ENCODE measurements at regions not wholly inside any gene's neighbourhood (a gene's known extent, or its start where the extent isn't known, plus 50 kb on each side); places are given as distances from the start of the nearest gene placed in this dataset.

DNA sequence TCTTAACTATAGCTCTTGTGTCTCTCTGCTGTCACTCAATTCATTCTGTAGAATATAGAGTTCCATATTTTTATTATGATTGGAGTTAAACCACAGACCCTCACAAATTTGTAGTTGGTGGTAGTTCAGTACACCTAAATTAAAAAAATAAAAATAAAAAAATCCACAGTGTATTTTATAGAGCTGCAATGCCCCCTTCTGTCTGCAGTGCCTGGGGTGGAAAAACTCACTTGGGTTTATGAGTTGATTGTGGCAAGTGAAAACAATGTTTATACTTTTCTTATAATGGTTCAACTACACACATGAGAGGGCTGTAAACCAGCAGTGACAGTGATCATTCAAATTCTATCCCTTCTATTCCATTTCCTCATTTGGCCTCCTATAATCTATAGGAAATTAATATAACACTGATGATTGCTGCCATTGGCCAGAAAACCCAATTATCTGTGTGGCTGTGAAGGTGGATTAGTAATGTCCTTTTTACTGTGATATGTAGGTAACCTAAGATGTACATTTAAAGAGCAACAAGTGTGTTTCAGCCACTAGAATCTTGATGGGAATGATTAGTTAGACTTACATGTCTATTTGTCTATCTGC, 166.9 kb upstream of the LRIG3 start:
- DNase-seq (no peak), ATAC-seq (ENCODE audit: low read depth) (no peak)
- H3K9ac ChIP-seq (ENCODE audit: low read length): no peak overlapping the region
- CTCF ChIA-PET: no interaction called here
- Mint-ChIP-seq H3K27ac (no peak overlapping the region), H3K27me3 (peaks cover 3% of the 10 kb centered on the region), H3K4me3 (no peak overlapping the region), H3K9me3 (ENCODE audit: insufficient read depth) (no peaks in the 10 kb centered on the region), H3K4me1 (no peaks in the 10 kb centered on the region)
- no peaks in the 10 kb centered on the region for H4K20me1 ChIP-seq (ENCODE audit: control insufficient read depth, insufficient read depth, low read length, poor library complexity, severe bottlenecking)
- H2AFZ ChIP-seq (ENCODE audit: insufficient read depth, low read depth, low read length, poor library complexity, severe bottlenecking): no peak overlapping the region
- no peaks in the 10 kb centered on the region for H3K79me2 ChIP-seq (ENCODE audit: control insufficient read depth, insufficient read depth, low read length)
- H3K27ac ChIP-seq (ENCODE audit: low read length in 2 of 2): no peak overlapping the region
- intact Hi-C loops (cut with micrococcal nuclease): no loop called here
- no peak overlapping the region for H3K4me2 ChIP-seq (replicated peaks; ENCODE audit: low read depth, low read length, poor library complexity, severe bottlenecking)
- H3K36me3 ChIP-seq (replicated peaks in 1 of 2; ENCODE audit: control extremely low read depth in 1 of 2, control insufficient read depth in 1 of 2, extremely low read depth in 1 of 2, insufficient read depth in 2 of 2, low read length in 1 of 2): no peaks in the 10 kb centered on the region
- H3K4me3 ChIP-seq (ENCODE audit: control extremely low read depth in 1 of 5, extremely low read depth in 1 of 5, insufficient read depth in 1 of 5, low read depth in 2 of 5, low read length in 4 of 5): no peak overlapping the region
- H3K9me3 ChIP-seq (ENCODE audit: control extremely low read depth in 1 of 3, control insufficient read depth in 2 of 3, insufficient read depth in 1 of 3, low read length in 2 of 3): no peaks in the 10 kb centered on the region
- no peak for TF ChIP-seq EZH2 (IDR thresholded peaks at IDR 0.05; ENCODE audit: borderline replicate concordance, insufficient read depth, low read depth, low read length, poor library complexity, severe bottlenecking)
- TF ChIP-seq, protein P1, sequence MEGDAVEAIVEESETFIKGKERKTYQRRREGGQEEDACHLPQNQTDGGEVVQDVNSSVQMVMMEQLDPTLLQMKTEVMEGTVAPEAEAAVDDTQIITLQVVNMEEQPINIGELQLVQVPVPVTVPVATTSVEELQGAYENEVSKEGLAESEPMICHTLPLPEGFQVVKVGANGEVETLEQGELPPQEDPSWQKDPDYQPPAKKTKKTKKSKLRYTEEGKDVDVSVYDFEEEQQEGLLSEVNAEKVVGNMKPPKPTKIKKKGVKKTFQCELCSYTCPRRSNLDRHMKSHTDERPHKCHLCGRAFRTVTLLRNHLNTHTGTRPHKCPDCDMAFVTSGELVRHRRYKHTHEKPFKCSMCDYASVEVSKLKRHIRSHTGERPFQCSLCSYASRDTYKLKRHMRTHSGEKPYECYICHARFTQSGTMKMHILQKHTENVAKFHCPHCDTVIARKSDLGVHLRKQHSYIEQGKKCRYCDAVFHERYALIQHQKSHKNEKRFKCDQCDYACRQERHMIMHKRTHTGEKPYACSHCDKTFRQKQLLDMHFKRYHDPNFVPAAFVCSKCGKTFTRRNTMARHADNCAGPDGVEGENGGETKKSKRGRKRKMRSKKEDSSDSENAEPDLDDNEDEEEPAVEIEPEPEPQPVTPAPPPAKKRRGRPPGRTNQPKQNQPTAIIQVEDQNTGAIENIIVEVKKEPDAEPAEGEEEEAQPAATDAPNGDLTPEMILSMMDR (IDR thresholded peaks at IDR 0.05): no peak
- no peaks in the 10 kb centered on the region for H3K4me1 ChIP-seq (ENCODE audit: control insufficient read depth in 2 of 2, insufficient read depth in 2 of 2, low read length in 2 of 2)
- POLR2A ChIA-PET: no interaction called here
- H3K27me3 ChIP-seq (replicated peaks in 1 of 4; ENCODE audit: control extremely low read depth in 1 of 4, control insufficient read depth in 3 of 4, insufficient read depth in 4 of 4, low read length in 3 of 4): no peaks in the 10 kb centered on the region

DNA sequence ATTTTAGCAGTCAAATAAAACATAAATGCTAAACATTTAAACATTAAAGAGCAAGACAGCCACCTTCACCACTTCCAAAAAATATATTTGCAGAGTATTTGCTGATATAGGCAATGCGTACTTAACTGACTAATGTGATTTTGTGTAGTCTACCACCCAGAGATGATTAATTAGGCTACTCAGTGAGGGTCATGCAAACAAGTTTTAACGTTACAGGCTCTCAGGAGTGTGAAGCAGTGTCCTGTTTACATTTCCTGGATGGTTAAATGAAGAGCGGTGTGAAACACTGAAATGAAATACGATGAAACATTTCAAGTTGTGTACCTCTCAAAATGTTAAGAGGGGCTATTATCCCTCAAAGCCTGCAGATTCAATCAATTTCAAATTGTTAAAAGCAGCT, 165.8 kb upstream of the LRIG3 start:
- intact Hi-C loops (cut with micrococcal nuclease): no loop called here
- Histone ChIP-seq H2AFZ (ENCODE audit: insufficient read depth, low read depth, low read length, poor library complexity, severe bottlenecking) (no peak overlapping the region), H3K27ac (ENCODE audit: low read length in 2 of 2) (no peak overlapping the region), H3K79me2 (ENCODE audit: control insufficient read depth, insufficient read depth, low read length) (no peaks in the 10 kb centered on the region), H3K4me1 (ENCODE audit: control insufficient read depth in 2 of 2, insufficient read depth in 2 of 2, low read length in 2 of 2) (no peaks in the 10 kb centered on the region), H3K36me3 (replicated peaks in 1 of 2; ENCODE audit: control extremely low read depth in 1 of 2, control insufficient read depth in 1 of 2, extremely low read depth in 1 of 2, insufficient read depth in 2 of 2, low read length in 1 of 2) (no peaks in the 10 kb centered on the region), H3K9ac (ENCODE audit: low read length) (no peak overlapping the region), H3K27me3 (replicated peaks in 1 of 4; ENCODE audit: control extremely low read depth in 1 of 4, control insufficient read depth in 3 of 4, insufficient read depth in 4 of 4, low read length in 3 of 4) (no peaks in the 10 kb centered on the region), H3K4me3 (ENCODE audit: control extremely low read depth in 1 of 5, extremely low read depth in 1 of 5, insufficient read depth in 1 of 5, low read depth in 2 of 5, low read length in 4 of 5) (no peak overlapping the region), H3K9me3 (ENCODE audit: control extremely low read depth in 1 of 3, control insufficient read depth in 2 of 3, insufficient read depth in 1 of 3, low read length in 2 of 3) (no peaks in the 10 kb centered on the region), H3K4me2 (replicated peaks; ENCODE audit: low read depth, low read length, poor library complexity, severe bottlenecking) (no peak overlapping the region), H4K20me1 (ENCODE audit: control insufficient read depth, insufficient read depth, low read length, poor library complexity, severe bottlenecking) (no peaks in the 10 kb centered on the region)
- ATAC-seq (ENCODE audit: low read depth) (no peak), DNase-seq (no peak)
- no peaks in the 10 kb centered on the region for H3K4me1 Mint-ChIP-seq
- no peaks in the 10 kb centered on the region for H3K9me3 Mint-ChIP-seq (ENCODE audit: insufficient read depth)
- no peak for TF ChIP-seq EZH2 (IDR thresholded peaks at IDR 0.05; ENCODE audit: borderline replicate concordance, insufficient read depth, low read depth, low read length, poor library complexity, severe bottlenecking)
- TF ChIP-seq, protein P1 (IDR thresholded peaks at IDR 0.05): no peak
- 100% methylated on average over 2 of the region's 4 CpGs for WGBS (ENCODE audit: insufficient coverage)
- ChIA-PET CTCF (no interaction called here), POLR2A (no interaction called here)
- H3K27ac Mint-ChIP-seq: no peak overlapping the region
- peaks cover 3% of the 10 kb centered on the region for H3K27me3 Mint-ChIP-seq
- H3K4me3 Mint-ChIP-seq: no peak overlapping the region

Data from B cell (primary cell).